HL-60 (cell line): ENCODE measurements at regions not wholly inside any gene's neighbourhood (a gene's known extent, or its start where the extent isn't known, plus 50 kb on each side); places are given as distances from the start of the nearest gene placed in this dataset.

Experiments used
- POLR2AphosphoS5 ChIP-seq: IDR thresholded peaks from 2 replicates; pipeline ENCODE4 v1.6.1; 2012; ENCODE audit warnings: low read depth
- TF ChIP-seq, protein P1 (sequence below): IDR thresholded peaks from one replicate; pipeline ENCODE4 v1.5.1; 2011; ENCODE audit warnings: low read length, control low read depth, inconsistent platforms; ENCODE audit not compliant: insufficient read depth
- TF ChIP-seq, protein P2 (sequence below): IDR thresholded peaks from 2 replicates; pipeline ENCODE4 v1.6.1; 2012; ENCODE audit warnings: low read depth; ENCODE audit not compliant: insufficient replicate concordance

DNA sequence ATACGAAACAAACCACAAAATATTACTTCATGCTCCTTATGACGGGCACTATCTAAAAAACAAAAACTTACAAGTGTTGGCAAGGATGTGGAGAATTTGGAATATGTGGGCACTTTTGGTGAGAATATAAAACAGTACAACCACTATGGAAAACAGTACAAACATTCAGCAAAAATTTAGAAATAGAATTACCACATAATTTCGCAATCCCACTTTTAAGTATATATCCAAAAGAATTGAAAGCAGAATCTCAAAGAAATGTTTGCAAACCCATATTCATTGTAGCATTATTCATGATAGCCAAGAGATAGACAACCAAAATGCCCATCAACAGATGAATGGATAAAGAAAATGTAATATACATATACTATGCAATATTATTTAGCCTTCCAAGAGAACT, 1173.7 kb upstream of the PRR20A start:
- no peak for TF ChIP-seq POLR2AphosphoS5
- TF ChIP-seq, protein P1, sequence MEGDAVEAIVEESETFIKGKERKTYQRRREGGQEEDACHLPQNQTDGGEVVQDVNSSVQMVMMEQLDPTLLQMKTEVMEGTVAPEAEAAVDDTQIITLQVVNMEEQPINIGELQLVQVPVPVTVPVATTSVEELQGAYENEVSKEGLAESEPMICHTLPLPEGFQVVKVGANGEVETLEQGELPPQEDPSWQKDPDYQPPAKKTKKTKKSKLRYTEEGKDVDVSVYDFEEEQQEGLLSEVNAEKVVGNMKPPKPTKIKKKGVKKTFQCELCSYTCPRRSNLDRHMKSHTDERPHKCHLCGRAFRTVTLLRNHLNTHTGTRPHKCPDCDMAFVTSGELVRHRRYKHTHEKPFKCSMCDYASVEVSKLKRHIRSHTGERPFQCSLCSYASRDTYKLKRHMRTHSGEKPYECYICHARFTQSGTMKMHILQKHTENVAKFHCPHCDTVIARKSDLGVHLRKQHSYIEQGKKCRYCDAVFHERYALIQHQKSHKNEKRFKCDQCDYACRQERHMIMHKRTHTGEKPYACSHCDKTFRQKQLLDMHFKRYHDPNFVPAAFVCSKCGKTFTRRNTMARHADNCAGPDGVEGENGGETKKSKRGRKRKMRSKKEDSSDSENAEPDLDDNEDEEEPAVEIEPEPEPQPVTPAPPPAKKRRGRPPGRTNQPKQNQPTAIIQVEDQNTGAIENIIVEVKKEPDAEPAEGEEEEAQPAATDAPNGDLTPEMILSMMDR = no peak
- TF ChIP-seq, protein P2, sequence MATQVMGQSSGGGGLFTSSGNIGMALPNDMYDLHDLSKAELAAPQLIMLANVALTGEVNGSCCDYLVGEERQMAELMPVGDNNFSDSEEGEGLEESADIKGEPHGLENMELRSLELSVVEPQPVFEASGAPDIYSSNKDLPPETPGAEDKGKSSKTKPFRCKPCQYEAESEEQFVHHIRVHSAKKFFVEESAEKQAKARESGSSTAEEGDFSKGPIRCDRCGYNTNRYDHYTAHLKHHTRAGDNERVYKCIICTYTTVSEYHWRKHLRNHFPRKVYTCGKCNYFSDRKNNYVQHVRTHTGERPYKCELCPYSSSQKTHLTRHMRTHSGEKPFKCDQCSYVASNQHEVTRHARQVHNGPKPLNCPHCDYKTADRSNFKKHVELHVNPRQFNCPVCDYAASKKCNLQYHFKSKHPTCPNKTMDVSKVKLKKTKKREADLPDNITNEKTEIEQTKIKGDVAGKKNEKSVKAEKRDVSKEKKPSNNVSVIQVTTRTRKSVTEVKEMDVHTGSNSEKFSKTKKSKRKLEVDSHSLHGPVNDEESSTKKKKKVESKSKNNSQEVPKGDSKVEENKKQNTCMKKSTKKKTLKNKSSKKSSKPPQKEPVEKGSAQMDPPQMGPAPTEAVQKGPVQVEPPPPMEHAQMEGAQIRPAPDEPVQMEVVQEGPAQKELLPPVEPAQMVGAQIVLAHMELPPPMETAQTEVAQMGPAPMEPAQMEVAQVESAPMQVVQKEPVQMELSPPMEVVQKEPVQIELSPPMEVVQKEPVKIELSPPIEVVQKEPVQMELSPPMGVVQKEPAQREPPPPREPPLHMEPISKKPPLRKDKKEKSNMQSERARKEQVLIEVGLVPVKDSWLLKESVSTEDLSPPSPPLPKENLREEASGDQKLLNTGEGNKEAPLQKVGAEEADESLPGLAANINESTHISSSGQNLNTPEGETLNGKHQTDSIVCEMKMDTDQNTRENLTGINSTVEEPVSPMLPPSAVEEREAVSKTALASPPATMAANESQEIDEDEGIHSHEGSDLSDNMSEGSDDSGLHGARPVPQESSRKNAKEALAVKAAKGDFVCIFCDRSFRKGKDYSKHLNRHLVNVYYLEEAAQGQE = no peak
